ENCODE measurements at regions not wholly inside any gene's neighbourhood (a gene's known extent, or its start where the extent isn't known, plus 50 kb on each side); places are given as distances from the start of the nearest gene placed in this dataset.

GRCh38 chr18:77647472-77647871, 397.8 kb downstream of the GALR1 start:
- TF ChIP-seq CTCF (IDR thresholded peaks at IDR 0.05) (no peak), POLR2A (IDR thresholded peaks at IDR 0.05) (no peak)
